ENCODE measurements at regions not wholly inside any gene's neighbourhood (a gene's known extent, or its start where the extent isn't known, plus 50 kb on each side); places are given as distances from the start of the nearest gene placed in this dataset.

DNA sequence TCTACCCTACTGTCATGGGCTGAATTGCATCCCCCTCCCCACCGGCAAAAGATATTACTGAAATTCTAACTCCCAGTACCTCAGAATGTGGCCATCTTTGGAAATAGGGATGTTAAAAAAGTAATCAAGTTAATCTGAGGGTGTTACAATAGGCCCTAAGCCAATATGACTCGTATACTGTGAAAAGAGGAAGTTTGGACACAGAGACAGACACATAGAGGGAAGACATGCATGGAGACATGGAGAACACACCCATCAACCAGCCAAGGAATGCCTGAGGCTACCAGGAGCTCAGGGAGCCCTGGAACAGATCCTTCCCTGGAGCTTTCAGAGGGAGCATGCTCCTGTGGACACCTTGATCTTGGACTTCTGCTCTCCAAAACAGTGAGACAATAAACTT, 138.2 kb upstream of the ADO start:
- Histone ChIP-seq H3K27me3 (ENCODE audit: control insufficient read depth in 2 of 2, insufficient read depth in 2 of 2, low read length in 2 of 2) (no peaks in the 10 kb centered on the region), H3K79me2 (ENCODE audit: control insufficient read depth, insufficient read depth, low read length) (no peaks in the 10 kb centered on the region), H2AFZ (ENCODE audit: low read depth, low read length) (no peak overlapping the region), H3K36me3 (ENCODE audit: control insufficient read depth in 2 of 2, extremely low read depth in 1 of 2, insufficient read depth in 2 of 2, low read length in 2 of 2) (no peaks in the 10 kb centered on the region), H4K20me1 (replicated peaks; ENCODE audit: control insufficient read depth, extremely low read depth, insufficient read depth, low read length) (no peaks in the 10 kb centered on the region), H3K9me1 (replicated peaks; ENCODE audit: control insufficient read depth, extremely low read depth, insufficient read depth, low read length) (peaks cover 2% of the 10 kb centered on the region), H3K4me2 (ENCODE audit: insufficient read depth, low read length) (no peak overlapping the region), H3K4me3 (replicated peaks in 1 of 3; ENCODE audit: insufficient read depth in 1 of 3, low read depth in 1 of 3, low read length in 3 of 3) (no peak overlapping the region), H3K9ac (replicated peaks; ENCODE audit: extremely low read depth, insufficient read depth, low read length) (no peak overlapping the region), H3K9me3 (replicated peaks; ENCODE audit: control insufficient read depth, insufficient read depth, low read length) (no peaks in the 10 kb centered on the region), H3K27ac (ENCODE audit: insufficient read depth, low read depth, low read length) (no peak overlapping the region), H3K4me1 (ENCODE audit: control insufficient read depth, extremely low read depth, insufficient read depth, low read length) (no peaks in the 10 kb centered on the region)
- FAIRE-seq (no peak), DNase-seq (ENCODE audit: low read depth, low spot score) (no peak)
- CTCF ChIA-PET = no interaction called here
- dilution Hi-C loops (cut with MboI; ENCODE audit: extremely low pct_ligation_motif_present, low sequenced_read_pairs) = no loop called here
- no TSS peak for BruUV-seq (replicated peaks)
- no peak for TF ChIP-seq MYC (IDR thresholded peaks at IDR 0.05; ENCODE audit: low read depth, low read length)
- TF ChIP-seq, protein P1, sequence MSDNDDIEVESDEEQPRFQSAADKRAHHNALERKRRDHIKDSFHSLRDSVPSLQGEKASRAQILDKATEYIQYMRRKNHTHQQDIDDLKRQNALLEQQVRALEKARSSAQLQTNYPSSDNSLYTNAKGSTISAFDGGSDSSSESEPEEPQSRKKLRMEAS (IDR thresholded peaks at IDR 0.05; ENCODE audit: insufficient read depth, insufficient read length) = no peak
- TF ChIP-seq GATA2 (IDR thresholded peaks at IDR 0.05; ENCODE audit: insufficient read depth, insufficient read length, low read depth, low read length) = no peak
- no peak for TF ChIP-seq CTCF (IDR thresholded peaks at IDR 0.05; ENCODE audit: extremely low read depth in 1 of 2, insufficient read depth in 1 of 2, low read depth in 1 of 2, low read length in 2 of 2)
- POLR2A ChIA-PET = no interaction called here
- intact Hi-C loops (cut with micrococcal nuclease) = no loop called here

DNA sequence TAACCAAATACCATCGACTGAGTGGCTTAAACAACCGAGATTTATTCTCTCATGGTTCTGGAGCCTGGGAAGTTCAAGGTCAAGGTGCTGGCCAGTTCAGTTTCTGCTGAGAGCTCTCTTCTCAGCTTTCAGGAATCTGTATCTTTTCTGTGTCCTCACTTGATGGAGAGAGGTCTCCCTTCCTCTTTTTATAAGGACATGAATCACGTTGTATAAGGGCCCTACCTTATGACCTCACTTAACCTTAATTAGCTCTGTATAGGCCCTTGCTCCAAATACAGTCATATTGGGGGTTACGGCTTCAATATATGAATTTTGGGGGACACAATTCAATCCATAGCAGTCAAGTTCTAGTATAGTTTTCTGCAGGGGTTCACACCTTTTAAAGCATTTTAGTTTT, 135.2 kb upstream of the ADO start:
- TF ChIP-seq FOS (IDR thresholded peaks at IDR 0.05; ENCODE audit: borderline replicate concordance, insufficient read depth, low read length) = no peak
- no peak for TF ChIP-seq CTCF (IDR thresholded peaks at IDR 0.05; ENCODE audit: extremely low read depth in 1 of 2, insufficient read depth in 1 of 2, low read depth in 1 of 2, low read length in 2 of 2)
- no peak for TF ChIP-seq POLR2A (IDR thresholded peaks at IDR 0.05; ENCODE audit: low read depth, low read length)
- TF ChIP-seq MYC (IDR thresholded peaks at IDR 0.05; ENCODE audit: low read depth, low read length) = no peak
- TF ChIP-seq, protein P1 (IDR thresholded peaks at IDR 0.05; ENCODE audit: insufficient read depth, insufficient read length) = no peak
- TF ChIP-seq EZH2 (IDR thresholded peaks at IDR 0.05; ENCODE audit: borderline replicate concordance, low read depth, low read length, severe bottlenecking) = no peak
- TF ChIP-seq JUN (IDR thresholded peaks at IDR 0.05; ENCODE audit: borderline replicate concordance, insufficient read depth, insufficient read length, low read depth) = no peak
- no peak for TF ChIP-seq POLR2AphosphoS5 (IDR thresholded peaks at IDR 0.05; ENCODE audit: insufficient read depth, low read depth, low read length)
- no peak for TF ChIP-seq GATA2 (IDR thresholded peaks at IDR 0.05; ENCODE audit: insufficient read depth, insufficient read length, low read depth, low read length)
- POLR2A ChIA-PET = no interaction called here

More for the DNA sequence above, 135.2 kb upstream of the ADO start:
- Histone ChIP-seq H3K27me3 (ENCODE audit: control insufficient read depth in 2 of 2, insufficient read depth in 2 of 2, low read length in 2 of 2) (no peaks in the 10 kb centered on the region), H3K27ac (ENCODE audit: insufficient read depth, low read depth, low read length) (no peak overlapping the region), H3K4me1 (ENCODE audit: control insufficient read depth, extremely low read depth, insufficient read depth, low read length) (no peaks in the 10 kb centered on the region), H3K9ac (replicated peaks; ENCODE audit: extremely low read depth, insufficient read depth, low read length) (no peak overlapping the region), H3K9me1 (replicated peaks; ENCODE audit: control insufficient read depth, extremely low read depth, insufficient read depth, low read length) (peaks cover 2% of the 10 kb centered on the region), H3K36me3 (ENCODE audit: control insufficient read depth in 2 of 2, extremely low read depth in 1 of 2, insufficient read depth in 2 of 2, low read length in 2 of 2) (no peaks in the 10 kb centered on the region), H2AFZ (ENCODE audit: low read depth, low read length) (no peak overlapping the region), H3K79me2 (ENCODE audit: control insufficient read depth, insufficient read depth, low read length) (no peaks in the 10 kb centered on the region), H4K20me1 (replicated peaks; ENCODE audit: control insufficient read depth, extremely low read depth, insufficient read depth, low read length) (no peaks in the 10 kb centered on the region), H3K4me3 (replicated peaks in 1 of 3; ENCODE audit: insufficient read depth in 1 of 3, low read depth in 1 of 3, low read length in 3 of 3) (no peak overlapping the region), H3K9me3 (replicated peaks; ENCODE audit: control insufficient read depth, insufficient read depth, low read length) (no peaks in the 10 kb centered on the region), H3K4me2 (ENCODE audit: insufficient read depth, low read length) (no peak overlapping the region)
- intact Hi-C loops (cut with micrococcal nuclease) (no loop called here), dilution Hi-C loops (cut with MboI; ENCODE audit: extremely low pct_ligation_motif_present, low sequenced_read_pairs) (no loop called here)
- FAIRE-seq (no peak), DNase-seq (ENCODE audit: low read depth, low spot score) (no peak)
- CTCF ChIA-PET = interaction anchor here (0.7 kb wide), 1 partner anchor 220 kb away, joined by 3 read pairs; no protein-coding TSS in a partner anchor
- BruUV-seq (replicated peaks) = no TSS peak
